ENCODE measurements at regions not wholly inside any gene's neighbourhood (a gene's known extent, or its start where the extent isn't known, plus 50 kb on each side); places are given as distances from the start of the nearest gene placed in this dataset.

DNA sequence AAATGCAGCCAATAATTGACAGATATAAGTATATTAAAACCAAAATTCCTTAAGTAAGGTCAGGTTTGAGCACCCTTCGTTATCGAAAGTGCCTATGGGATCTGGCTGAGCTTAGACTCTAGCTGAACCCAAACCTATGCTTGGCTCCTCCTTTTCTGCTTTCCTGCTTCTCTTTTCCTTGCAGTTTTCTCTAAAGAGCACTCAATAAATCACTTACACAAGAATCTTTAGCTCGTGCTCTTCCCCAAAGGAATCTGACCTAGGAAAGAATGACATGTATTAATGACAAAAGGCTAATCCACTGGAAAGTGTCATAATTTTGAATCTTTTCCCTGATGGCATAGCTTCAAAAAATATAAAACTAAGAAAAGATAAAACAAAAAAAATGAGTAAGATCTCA is 282.7 kb downstream of the DKK2 start:
- TF ChIP-seq, protein P1, sequence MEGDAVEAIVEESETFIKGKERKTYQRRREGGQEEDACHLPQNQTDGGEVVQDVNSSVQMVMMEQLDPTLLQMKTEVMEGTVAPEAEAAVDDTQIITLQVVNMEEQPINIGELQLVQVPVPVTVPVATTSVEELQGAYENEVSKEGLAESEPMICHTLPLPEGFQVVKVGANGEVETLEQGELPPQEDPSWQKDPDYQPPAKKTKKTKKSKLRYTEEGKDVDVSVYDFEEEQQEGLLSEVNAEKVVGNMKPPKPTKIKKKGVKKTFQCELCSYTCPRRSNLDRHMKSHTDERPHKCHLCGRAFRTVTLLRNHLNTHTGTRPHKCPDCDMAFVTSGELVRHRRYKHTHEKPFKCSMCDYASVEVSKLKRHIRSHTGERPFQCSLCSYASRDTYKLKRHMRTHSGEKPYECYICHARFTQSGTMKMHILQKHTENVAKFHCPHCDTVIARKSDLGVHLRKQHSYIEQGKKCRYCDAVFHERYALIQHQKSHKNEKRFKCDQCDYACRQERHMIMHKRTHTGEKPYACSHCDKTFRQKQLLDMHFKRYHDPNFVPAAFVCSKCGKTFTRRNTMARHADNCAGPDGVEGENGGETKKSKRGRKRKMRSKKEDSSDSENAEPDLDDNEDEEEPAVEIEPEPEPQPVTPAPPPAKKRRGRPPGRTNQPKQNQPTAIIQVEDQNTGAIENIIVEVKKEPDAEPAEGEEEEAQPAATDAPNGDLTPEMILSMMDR (conservative IDR thresholded peaks at IDR 0.05 in 1 of 2, IDR thresholded peaks at IDR 0.05 in 1 of 2; ENCODE audit: extremely low read depth in 1 of 2, insufficient read depth in 1 of 2, low read depth in 1 of 2, low read length in 2 of 2), result no peak
- no peak for TF ChIP-seq EZH2 (IDR thresholded peaks at IDR 0.05; ENCODE audit: borderline replicate concordance, low read length)

Data from mammary epithelial cell (primary cell).